Activated CD4-positive, alpha-beta memory T cell treated with anti-CD3 and anti-CD28 coated beads, Interleukin-2, amount 10 ng/mL, durations not matched to agents 7 days and 5 days (primary cell): ENCODE measurements at regions not wholly inside any gene's neighbourhood (a gene's known extent, or its start where the extent isn't known, plus 50 kb on each side); places are given as distances from the start of the nearest gene placed in this dataset.

Experiments used
- CTCF ChIA-PET: fragments of 350-600 bp; sonication (Branson Sonifier 250); formaldehyde crosslinking; loops from one replicate; lab custom pipeline; 2021; ENCODE audit warnings: antibody characterized with exemption, inconsistent platforms; lab: Charles Lee
- POLR2A ChIA-PET: fragments of 350-600 bp; sonication (Branson Sonifier 250); formaldehyde crosslinking; loops from one replicate; lab custom pipeline; 2021; ENCODE audit warnings: antibody characterized with exemption; lab: Charles Lee
- DNase-seq: peaks from one replicate; pipeline ENCODE4 v3.0.0-alpha.2; 2020
- H3K27ac Mint-ChIP-seq: one replicate; pipeline ENCODE4 v1.8.0; 2021; ENCODE audit warnings: mild to moderate bottlenecking, mixed read lengths
- H3K27me3 Mint-ChIP-seq: one replicate; pipeline ENCODE4 v1.8.0; 2021; ENCODE audit warnings: mixed read lengths
- H3K36me3 Mint-ChIP-seq: one replicate; pipeline ENCODE4 v1.8.0; 2021; ENCODE audit warnings: low read depth, mixed read lengths
- H3K4me1 Mint-ChIP-seq: one replicate; pipeline ENCODE4 v1.8.0; 2021; ENCODE audit warnings: mixed read lengths
- H3K4me3 Mint-ChIP-seq: one replicate; pipeline ENCODE4 v1.8.0; 2021; ENCODE audit warnings: mild to moderate bottlenecking, mixed read lengths
- H3K9me3 Mint-ChIP-seq: one replicate; pipeline ENCODE4 v1.8.0; 2021; ENCODE audit warnings: mixed read lengths

DNA sequence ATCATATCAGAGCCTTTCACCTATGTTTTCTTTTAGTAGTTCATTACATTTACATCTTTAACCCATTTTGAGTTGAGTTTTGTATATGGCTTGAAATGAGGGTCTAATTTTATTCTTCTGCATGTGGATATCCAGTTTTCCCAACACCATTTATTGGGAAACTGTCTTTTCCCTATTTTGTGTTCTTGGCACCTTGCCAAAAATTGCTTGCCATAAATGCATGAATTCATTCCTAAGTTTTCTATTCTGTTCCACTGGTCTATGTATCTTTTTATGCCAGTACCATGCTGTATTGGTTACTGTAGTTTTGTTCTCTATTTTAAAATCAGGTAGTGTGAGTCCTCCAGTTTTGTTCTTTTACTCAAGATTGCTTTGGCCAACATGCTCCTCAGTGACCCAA is 144.0 kb upstream of the OBI1 start:
- ChIA-PET CTCF (no interaction called here), POLR2A (no interaction called here)
- Mint-ChIP-seq H3K4me3 (no peak overlapping the region), H3K4me1 (no peaks in the 10 kb centered on the region), H3K9me3 (no peaks in the 10 kb centered on the region), H3K27ac (no peak overlapping the region), H3K27me3 (no peaks in the 10 kb centered on the region), H3K36me3 (no peaks in the 10 kb centered on the region)
- DNase-seq, result no peak

GRCh38 chr13:78787190-78787589 is 128.2 kb upstream of the OBI1 start:
- peaks cover 9% of the 10 kb centered on the region for H3K27me3 Mint-ChIP-seq
- ChIA-PET POLR2A (no interaction called here), CTCF (no interaction called here)

GRCh38 chr13:78786459-78786858 is 127.5 kb upstream of the OBI1 start:
- Mint-ChIP-seq H3K9me3 (no peaks in the 10 kb centered on the region), H3K27me3 (peaks cover 9% of the 10 kb centered on the region), H3K4me3 (no peak overlapping the region), H3K36me3 (no peaks in the 10 kb centered on the region), H3K27ac (no peak overlapping the region), H3K4me1 (no peaks in the 10 kb centered on the region)
- ChIA-PET CTCF (no interaction called here), POLR2A (no interaction called here)
- DNase-seq, result no peak

More at GRCh38 chr13:78787190-78787589, 128.2 kb upstream of the OBI1 start:
- no peaks in the 10 kb centered on the region for H3K4me1 Mint-ChIP-seq
- H3K4me3 Mint-ChIP-seq, result no peak overlapping the region
- no peak overlapping the region for H3K27ac Mint-ChIP-seq
- H3K36me3 Mint-ChIP-seq, result no peaks in the 10 kb centered on the region
- no peaks in the 10 kb centered on the region for H3K9me3 Mint-ChIP-seq
- no peak for DNase-seq

- CTCF ChIA-PET, result no interaction called here
- POLR2A ChIA-PET, result no interaction called here
- no peak overlapping the region for H3K27ac Mint-ChIP-seq
- no peaks in the 10 kb centered on the region for H3K4me1 Mint-ChIP-seq
- no peaks in the 10 kb centered on the region for H3K36me3 Mint-ChIP-seq
- H3K27me3 Mint-ChIP-seq, result peaks cover 9% of the 10 kb centered on the region
- no peak overlapping the region for H3K4me3 Mint-ChIP-seq
- DNase-seq, result no peak
- no peaks in the 10 kb centered on the region for H3K9me3 Mint-ChIP-seq
Measured at GRCh38 chr13:78785764-78786163, 126.8 kb upstream of the OBI1 start.

DNA sequence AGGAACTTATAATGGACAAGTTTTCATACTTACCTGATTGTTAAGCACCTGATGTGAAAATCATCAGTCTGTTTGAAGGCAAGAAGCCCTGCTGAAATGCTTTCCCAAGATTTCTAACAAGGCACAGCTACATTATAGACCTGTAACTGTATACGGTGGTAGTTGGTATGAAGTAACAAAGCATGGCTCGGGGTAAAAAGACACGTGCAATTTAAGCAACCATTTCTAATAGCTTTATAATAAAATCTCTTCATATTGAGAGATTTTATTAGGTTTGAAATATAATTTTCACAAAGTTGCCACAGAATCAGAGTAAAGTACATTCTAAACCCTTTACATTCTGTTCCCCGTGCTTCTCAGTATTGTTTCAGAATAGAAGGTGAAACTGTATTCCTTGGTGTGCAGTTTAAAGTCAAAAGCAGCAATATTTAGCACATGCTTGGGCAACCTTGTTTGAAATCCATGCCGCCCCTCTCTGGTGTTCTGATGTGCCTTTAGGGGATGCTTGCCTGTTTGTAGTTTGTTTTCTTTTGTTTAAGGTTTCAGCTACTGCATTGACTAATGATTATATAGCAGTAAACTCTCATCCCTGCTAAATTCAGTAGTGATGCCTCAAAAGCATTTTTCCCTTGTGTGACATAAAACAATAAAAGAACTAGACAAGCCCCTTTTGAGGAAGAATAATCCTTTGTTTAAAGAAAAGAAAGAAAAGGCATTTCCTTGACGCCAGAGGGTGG is 125.2 kb upstream of the OBI1 start:
- H3K36me3 Mint-ChIP-seq, result no peaks in the 10 kb centered on the region
- H3K27ac Mint-ChIP-seq, result no peak overlapping the region
- no peaks in the 10 kb centered on the region for H3K9me3 Mint-ChIP-seq
- no peaks in the 10 kb centered on the region for H3K4me1 Mint-ChIP-seq
- CTCF ChIA-PET, result no interaction called here
- no peak overlapping the region for H3K4me3 Mint-ChIP-seq
- POLR2A ChIA-PET, result no interaction called here
- DNase-seq, result no peak
- peaks cover 9% of the 10 kb centered on the region for H3K27me3 Mint-ChIP-seq

- no peak overlapping the region for H3K27ac Mint-ChIP-seq
- CTCF ChIA-PET, result no interaction called here
- no peaks in the 10 kb centered on the region for H3K36me3 Mint-ChIP-seq
- H3K4me3 Mint-ChIP-seq, result no peak overlapping the region
- no peaks in the 10 kb centered on the region for H3K4me1 Mint-ChIP-seq
- peaks cover 7% of the 10 kb centered on the region for H3K27me3 Mint-ChIP-seq
- POLR2A ChIA-PET, result no interaction called here
- no peaks in the 10 kb centered on the region for H3K9me3 Mint-ChIP-seq
- DNase-seq, result no peak
Measured at GRCh38 chr13:78780708-78781107, 121.8 kb upstream of the OBI1 start.

DNA sequence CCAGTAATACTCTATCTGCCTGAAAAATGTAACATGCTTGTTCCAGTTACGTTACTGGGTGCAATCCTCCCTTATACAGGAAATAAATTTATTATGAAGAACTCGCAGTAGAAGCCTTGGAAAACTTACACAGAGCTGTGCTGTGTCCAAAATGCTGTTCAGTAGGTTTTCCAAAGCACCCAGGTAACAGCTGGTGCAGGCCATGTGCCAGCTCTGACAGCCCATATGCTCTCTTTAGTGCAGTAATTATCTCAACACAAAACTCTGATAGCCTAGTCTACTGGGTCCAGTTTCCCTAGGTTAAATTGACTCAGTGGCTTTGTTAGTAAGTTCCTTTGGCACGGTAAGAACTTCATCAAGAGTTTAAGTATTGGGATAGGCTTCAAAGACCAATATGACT is 120.7 kb upstream of the OBI1 start:
- no peak overlapping the region for H3K4me3 Mint-ChIP-seq
- H3K9me3 Mint-ChIP-seq, result no peaks in the 10 kb centered on the region
- ChIA-PET POLR2A (no interaction called here), CTCF (no interaction called here)
- H3K4me1 Mint-ChIP-seq, result no peaks in the 10 kb centered on the region
- H3K27me3 Mint-ChIP-seq, result peaks cover 7% of the 10 kb centered on the region
- no peaks in the 10 kb centered on the region for H3K36me3 Mint-ChIP-seq
- no peak for DNase-seq
- H3K27ac Mint-ChIP-seq, result no peak overlapping the region

DNA sequence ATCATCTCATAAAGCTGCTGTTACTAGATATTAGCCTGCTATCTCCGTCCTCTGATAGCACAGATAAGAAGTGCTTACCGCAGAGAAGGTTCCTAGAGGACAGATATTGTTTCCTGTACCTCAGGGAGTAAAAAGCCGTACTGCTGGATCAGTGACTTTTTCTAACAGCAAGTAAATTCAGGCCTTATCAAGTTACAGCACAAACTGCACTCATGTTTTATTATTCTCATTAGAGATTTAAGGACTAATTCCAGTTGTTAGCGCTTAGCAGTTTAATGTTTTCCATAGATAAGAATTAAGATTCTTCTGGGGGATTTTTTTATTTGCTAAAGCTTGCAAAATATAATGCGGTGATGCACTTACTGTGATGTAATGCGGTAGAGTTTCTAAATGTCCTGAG is 119.0 kb upstream of the OBI1 start:
- H3K9me3 Mint-ChIP-seq, result no peaks in the 10 kb centered on the region
- H3K4me1 Mint-ChIP-seq, result no peaks in the 10 kb centered on the region
- ChIA-PET CTCF (no interaction called here), POLR2A (no interaction called here)
- no peak overlapping the region for H3K4me3 Mint-ChIP-seq
- DNase-seq, result no peak
- no peaks in the 10 kb centered on the region for H3K36me3 Mint-ChIP-seq
- H3K27me3 Mint-ChIP-seq, result peaks cover 10% of the 10 kb centered on the region
- H3K27ac Mint-ChIP-seq, result no peak overlapping the region

GRCh38 chr13:78777396-78777795 is 118.4 kb upstream of the OBI1 start:
- CTCF ChIA-PET, result no interaction called here
- Mint-ChIP-seq H3K27ac (no peak overlapping the region), H3K9me3 (no peaks in the 10 kb centered on the region), H3K27me3 (peaks cover 7% of the 10 kb centered on the region), H3K4me1 (no peaks in the 10 kb centered on the region), H3K36me3 (no peaks in the 10 kb centered on the region), H3K4me3 (no peak overlapping the region)
- POLR2A ChIA-PET, result no interaction called here
- no peak for DNase-seq

DNA sequence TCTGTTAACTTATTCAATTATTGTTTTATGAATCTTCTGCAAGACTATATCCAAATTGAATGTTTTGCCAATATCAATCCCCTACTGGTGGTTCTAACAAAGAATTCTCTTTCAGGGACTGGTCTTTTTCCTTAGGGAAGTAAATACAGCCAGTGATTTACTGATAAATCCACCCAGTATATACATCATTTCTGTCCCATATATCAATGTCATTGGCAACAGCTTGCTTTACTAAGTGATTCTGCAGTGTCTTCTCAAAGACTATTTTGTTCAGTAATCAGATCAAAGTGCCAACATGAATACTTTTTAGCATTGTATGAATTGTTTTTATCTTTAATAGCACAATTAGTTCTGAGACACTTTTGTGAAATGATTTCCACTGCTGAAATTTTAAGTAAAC is 114.0 kb upstream of the OBI1 start:
- no peaks in the 10 kb centered on the region for H3K4me1 Mint-ChIP-seq
- peaks cover 9% of the 10 kb centered on the region for H3K27me3 Mint-ChIP-seq
- CTCF ChIA-PET, result no interaction called here
- DNase-seq, result no peak
- H3K36me3 Mint-ChIP-seq, result no peaks in the 10 kb centered on the region
- H3K9me3 Mint-ChIP-seq, result no peaks in the 10 kb centered on the region
- H3K27ac Mint-ChIP-seq, result no peak overlapping the region
- no peak overlapping the region for H3K4me3 Mint-ChIP-seq
- POLR2A ChIA-PET, result no interaction called here

DNA sequence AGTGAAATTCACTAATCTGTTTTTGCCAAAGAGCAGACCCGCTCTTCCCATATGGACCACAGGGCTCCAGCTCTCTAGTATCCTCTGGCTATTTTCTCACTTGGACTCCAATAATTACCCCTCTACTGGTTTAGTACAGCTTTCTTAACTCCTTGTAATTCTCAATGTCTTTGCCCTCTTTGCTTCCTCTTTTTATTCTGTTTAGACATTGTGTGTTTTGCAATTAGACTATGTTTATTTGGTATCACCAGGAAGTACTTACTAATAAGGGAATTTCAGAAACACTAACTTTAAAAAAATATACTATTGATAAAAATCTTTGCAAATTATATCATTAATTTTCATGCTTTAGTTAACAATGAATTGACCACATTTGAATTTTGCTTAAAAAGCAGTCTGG is 111.6 kb upstream of the OBI1 start:
- no peak overlapping the region for H3K27ac Mint-ChIP-seq
- H3K27me3 Mint-ChIP-seq, result peaks cover 9% of the 10 kb centered on the region
- CTCF ChIA-PET, result no interaction called here
- no peaks in the 10 kb centered on the region for H3K36me3 Mint-ChIP-seq
- DNase-seq, result no peak
- H3K9me3 Mint-ChIP-seq, result no peaks in the 10 kb centered on the region
- no peaks in the 10 kb centered on the region for H3K4me1 Mint-ChIP-seq
- POLR2A ChIA-PET, result no interaction called here
- H3K4me3 Mint-ChIP-seq, result no peak overlapping the region

DNA sequence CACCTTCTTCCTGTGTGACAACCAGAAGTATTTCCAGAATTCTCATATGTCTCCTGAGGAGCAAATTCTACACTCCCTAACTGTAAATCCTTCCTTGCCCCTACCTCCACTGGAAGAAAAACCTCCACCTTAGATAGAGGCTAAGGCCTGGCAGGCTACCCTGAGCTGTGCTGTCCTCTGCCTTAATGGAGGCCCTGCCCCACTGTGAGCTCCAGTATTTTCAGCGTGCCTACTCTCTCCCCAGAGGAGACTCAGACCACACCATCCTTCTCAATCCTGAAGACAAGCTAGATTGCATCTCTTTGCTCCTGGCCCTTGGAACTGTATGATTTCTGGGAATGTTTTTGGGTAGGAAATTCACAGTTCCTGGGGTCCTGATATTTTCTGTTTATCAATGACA is 110.0 kb upstream of the OBI1 start:
- POLR2A ChIA-PET, result no interaction called here
- Mint-ChIP-seq H3K4me3 (no peak overlapping the region), H3K27me3 (peaks cover 6% of the 10 kb centered on the region), H3K36me3 (no peaks in the 10 kb centered on the region), H3K4me1 (no peaks in the 10 kb centered on the region), H3K27ac (no peak overlapping the region), H3K9me3 (no peaks in the 10 kb centered on the region)
- DNase-seq, result no peak
- CTCF ChIA-PET, result no interaction called here

GRCh38 chr13:78764665-78765064 is 105.7 kb upstream of the OBI1 start:
- Mint-ChIP-seq H3K27me3 (no peaks in the 10 kb centered on the region), H3K27ac (no peak overlapping the region), H3K4me3 (no peak overlapping the region), H3K4me1 (no peaks in the 10 kb centered on the region), H3K9me3 (no peaks in the 10 kb centered on the region), H3K36me3 (no peaks in the 10 kb centered on the region)
- DNase-seq, result no peak
- POLR2A ChIA-PET, result no interaction called here
- CTCF ChIA-PET, result no interaction called here

DNA sequence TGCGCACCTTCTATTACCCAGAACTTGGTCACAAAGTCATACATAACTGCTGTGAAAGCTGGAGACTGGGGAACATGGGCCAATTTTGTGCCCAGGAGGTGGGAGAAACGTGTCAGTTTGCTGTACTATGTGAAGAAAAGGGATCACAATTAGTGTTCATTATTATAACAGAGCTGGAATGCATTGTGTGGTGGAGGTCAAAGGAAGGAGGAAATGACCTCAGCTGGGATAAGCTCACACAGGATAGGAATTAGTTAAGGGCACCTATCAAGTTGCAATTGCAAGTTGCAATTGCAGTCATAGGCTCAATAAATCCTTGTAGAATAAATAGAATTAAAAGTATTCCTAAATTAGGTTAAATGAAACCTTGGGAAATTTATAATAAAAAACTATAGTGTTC is 103.9 kb upstream of the OBI1 start:
- no peaks in the 10 kb centered on the region for H3K27me3 Mint-ChIP-seq
- ChIA-PET POLR2A (no interaction called here), CTCF (no interaction called here)
- no peak for DNase-seq
- no peaks in the 10 kb centered on the region for H3K4me1 Mint-ChIP-seq
- H3K4me3 Mint-ChIP-seq, result no peak overlapping the region
- no peak overlapping the region for H3K27ac Mint-ChIP-seq
- H3K36me3 Mint-ChIP-seq, result no peaks in the 10 kb centered on the region
- H3K9me3 Mint-ChIP-seq, result no peaks in the 10 kb centered on the region
